K562 (cell line): ENCODE measurements at regions not wholly inside any gene's neighbourhood (a gene's known extent, or its start where the extent isn't known, plus 50 kb on each side); places are given as distances from the start of the nearest gene placed in this dataset.

Experiments used
- ATAC-seq: fragments of 200-7000 bp; cut with Tn5 transposase; 3 replicates; pipeline ENCODE4 v1.9.1; 2020; ENCODE audit warnings: moderate library complexity
- BruUV-seq: library from RNA; stranded (reverse); fragments of 400-500 nt; replicated peaks from 2 replicates; lab custom pipeline; 2021; lab: Mats Ljungman, UMichigan
- CTCF ChIA-PET: fragments of 300-600 bp; formaldehyde crosslinking; extraction: SDS; loops from one replicate; lab custom pipeline; 2021; ENCODE audit warnings: low intra/inter-chr PET ratio; lab: Yijun Ruan, JAX
- POLR2A ChIA-PET: fragments of 300-600, 350-650 bp; sonication (Branson Sonifier 250); formaldehyde crosslinking; extraction: SDS; loops from one replicate; lab custom pipeline; 2021; ENCODE audit warnings: antibody characterized with exemption, inconsistent platforms; lab: Yijun Ruan, JAX
- DNase-seq, 4 experiments: peaks; one replicate each; pipeline versions ENCODE4 v3.0.0 to v3.0.0-alpha.2; 2011 to 2018; ENCODE audit warnings: low spot score in 3 of 4, mixed read lengths in 3 of 4; ENCODE audit errors: extremely low read depth in 1 of 4
- FAIRE-seq: peaks from 2 replicates; lab custom pipeline; 2011; peaks lifted over from hg19 to GRCh38; lab: Jason Lieb, UNC
- H2AFZ ChIP-seq: 2 replicates; pipeline ENCODE4 v1.6.0; 2011; ENCODE audit warnings: low read depth, low read length, control low read depth, inconsistent platforms
- H3K27ac ChIP-seq: fragments of 200-600 bp; 3 replicates; pipeline ENCODE4 v1.8.0; 2011; ENCODE audit warnings: low read depth, mild to moderate bottlenecking, control low read depth, inconsistent platforms, low read length, moderate library complexity, mixed read lengths; ENCODE audit errors: extremely low read depth
- H3K27me3 ChIP-seq, 2 experiments: fragments of 300-600 bp in 1 of 2; 2 replicates in 1 of 2; 3 replicates in 1 of 2; pipeline versions ENCODE4 v1.6.0 to v1.8.0; 2011; ENCODE audit warnings: inconsistent platforms in 2 of 2, low read length in 2 of 2, mild to moderate bottlenecking in 1 of 2, mixed read lengths in 1 of 2, moderate library complexity in 1 of 2; ENCODE audit not compliant: control insufficient read depth in 2 of 2, insufficient read depth in 2 of 2
- H3K36me3 ChIP-seq: fragments of 300-600 bp; 3 replicates; pipeline ENCODE4 v1.8.0; 2011; ENCODE audit warnings: mild to moderate bottlenecking, low read length, inconsistent platforms; ENCODE audit not compliant: control insufficient read depth, insufficient read depth
- H3K4me1 ChIP-seq, 2 experiments: fragments of 200-600 bp in 1 of 2; replicated peaks in 1 of 2; 2 replicates in 1 of 2; 3 replicates in 1 of 2; pipeline versions ENCODE4 v1.5.1 to v1.8.0; 2011; ENCODE audit warnings: inconsistent platforms in 2 of 2, low read length in 2 of 2, mild to moderate bottlenecking in 1 of 2, mixed read lengths in 1 of 2, moderate library complexity in 1 of 2; ENCODE audit not compliant: control insufficient read depth in 2 of 2, insufficient read depth in 2 of 2
- H3K4me2 ChIP-seq: 2 replicates; pipeline ENCODE4 v1.6.1; 2011; ENCODE audit warnings: low read length, control low read depth, inconsistent platforms, mixed read lengths; ENCODE audit not compliant: insufficient read depth
- H3K4me3 ChIP-seq: fragments of 200-600 bp; sonication (generic), shearing (Covaris generic); 2 replicates; pipeline ENCODE4 v1.5.1; 2016; ENCODE audit warnings: control low read depth, inconsistent platforms
- H3K79me2 ChIP-seq: fragments of 200-600 bp; 3 replicates; pipeline ENCODE4 v1.8.0; 2011; ENCODE audit warnings: low read length, inconsistent platforms; ENCODE audit not compliant: control insufficient read depth, insufficient read depth
- H3K9ac ChIP-seq, 2 experiments: 2 replicates each; pipeline versions ENCODE4 v1.6.0 to v1.6.1; 2011; ENCODE audit warnings: low read depth in 2 of 2, low read length in 2 of 2, control low read depth in 1 of 2, inconsistent platforms in 1 of 2, mild to moderate bottlenecking in 1 of 2, mixed read lengths in 1 of 2; ENCODE audit not compliant: insufficient read depth in 1 of 2
- H3K9me1 ChIP-seq: one replicate; pipeline ENCODE4 v1.6.0; 2011; ENCODE audit warnings: inconsistent platforms, mild to moderate bottlenecking, low read length, moderate library complexity; ENCODE audit not compliant: control insufficient read depth, insufficient read depth
- H3K9me3 ChIP-seq: replicated peaks from 2 replicates; pipeline ENCODE4 v1.5.1; 2011; ENCODE audit warnings: low read depth, low read length, inconsistent platforms; ENCODE audit not compliant: control insufficient read depth, insufficient read depth
- H4K20me1 ChIP-seq: replicated peaks from 2 replicates; pipeline ENCODE4 v1.6.1; 2011; ENCODE audit warnings: low read length, inconsistent platforms, mixed read lengths; ENCODE audit not compliant: control insufficient read depth, insufficient read depth
- ADNP ChIP-seq: fragments of 200-800 bp; sonication (Bioruptor generic); IDR thresholded peaks from 2 replicates; pipeline ENCODE4 v1.6.1; 2016; ENCODE audit warnings: missing genetic modification characterization, missing compliant biosample characterization
- CHD1 ChIP-seq: fragments of 200-600 bp; sonication (generic); IDR thresholded peaks from one replicate; pipeline ENCODE4 v1.6.1; 2012; ENCODE audit warnings: mild to moderate bottlenecking, moderate library complexity, low read length, inconsistent platforms
- CREM ChIP-seq: IDR thresholded peaks from 2 replicates; pipeline ENCODE4 v1.6.1; 2014; ENCODE audit warnings: antibody characterized with exemption, low read depth
- CTBP1 ChIP-seq: fragments of 450-650 bp; IDR thresholded peaks from 2 replicates; pipeline ENCODE4 v1.6.1; 2016; ENCODE audit warnings: borderline replicate concordance
- ESRRA ChIP-seq: fragments of 450-650 bp; IDR thresholded peaks from 2 replicates; pipeline ENCODE4 v1.6.1; 2014; ENCODE audit warnings: low read depth, mild to moderate bottlenecking, moderate library complexity, borderline replicate concordance
- GATAD2B ChIP-seq: fragments of 450-650 bp; IDR thresholded peaks from 2 replicates; pipeline ENCODE4 v1.6.1; 2017; ENCODE audit warnings: mild to moderate bottlenecking, borderline replicate concordance
- HEY1 ChIP-seq: fragments of 250-450 bp; sonication (Bioruptor Pico); IDR thresholded peaks from 2 replicates; pipeline ENCODE4 v1.5.0; 2020; ENCODE audit warnings: mild to moderate bottlenecking, moderate library complexity, borderline replicate concordance
- MYNN ChIP-seq, 2 experiments: sonication (generic); formaldehyde crosslinking in 1 of 2; IDR thresholded peaks; 2 replicates each; pipeline versions ENCODE4 v1.5.0 to v1.6.1; 2016 to 2020; ENCODE audit warnings: antibody characterized with exemption in 1 of 2, missing genetic modification reagents in 1 of 2
- NCOA1 ChIP-seq: fragments of 450-650 bp; IDR thresholded peaks from 2 replicates; pipeline ENCODE4 v1.6.1; 2016; ENCODE audit warnings: low read depth
- NRF1 ChIP-seq, 2 experiments: fragments of 450-650 bp; IDR thresholded peaks in 1 of 2; conservative IDR thresholded peaks in 1 of 2; 2 replicates each; pipeline ENCODE4 v1.6.1; 2014; ENCODE audit warnings: mild to moderate bottlenecking in 2 of 2
- PTTG1 ChIP-seq: fragments of 450-650 bp; IDR thresholded peaks from 2 replicates; pipeline ENCODE4 v1.6.1; 2016; ENCODE audit warnings: low read depth, mild to moderate bottlenecking, missing genetic modification characterization, missing compliant biosample characterization
- TCFL5 ChIP-seq: fragments of 250-450 bp; sonication (Bioruptor Pico); conservative IDR thresholded peaks from 2 replicates; pipeline ENCODE4 v1.6.1; 2021; ENCODE audit warnings: mild to moderate bottlenecking, moderate library complexity, matching md5 sums
- ZNF253 ChIP-seq: fragments of 250-450 bp; sonication (Bioruptor Pico); conservative IDR thresholded peaks from 2 replicates; pipeline ENCODE4 v1.6.1; 2021; ENCODE audit warnings: mild to moderate bottlenecking
- ZNF717 ChIP-seq: fragments of 250-450 bp; sonication (Bioruptor Pico); IDR thresholded peaks from 2 replicates; pipeline ENCODE4 v1.5.0; 2021
- WGBS: fragments of 100-300 bp; shearing (Covaris generic); methylation state at CpG from one replicate; pipeline ENCODE4 v1.1.6; 2016; ENCODE audit warnings: low coverage, mixed read lengths; ENCODE audit not compliant: insufficient coverage; ENCODE audit errors: missing lambda C conversion rate; 5-methylcytosine and 5-hydroxymethylcytosine counted together
- in situ Hi-C: fragments of 300-500 bp; cut with MboI; formaldehyde crosslinking; loops from 4 replicates; pipeline ENCODE4 v1.15.0; 2018; ENCODE audit warnings: inconsistent platforms, mixed read lengths
- intact Hi-C: fragments of 100-400 bp; cut with micrococcal nuclease; formaldehyde crosslinking; loops from 2 replicates; pipeline ENCODE4 v1.14.2; 2022
- TF ChIP-seq, protein P1 (sequence below): sonication (generic); formaldehyde crosslinking; IDR thresholded peaks from 2 replicates; pipeline ENCODE4 v1.9.0; 2022; ENCODE audit warnings: mild to moderate bottlenecking, missing genetic modification reagents
- TF ChIP-seq, protein P2 (sequence below): fragments of 250-450 bp; sonication (Bioruptor Pico); IDR thresholded peaks from 2 replicates; pipeline ENCODE4 v1.5.0; 2021
- TF ChIP-seq, protein P3 (sequence below): fragments of 450-650 bp; formaldehyde crosslinking; IDR thresholded peaks from 2 replicates; pipeline ENCODE4 v1.4.0; 2020; ENCODE audit warnings: mild to moderate bottlenecking, mixed read lengths

DNA sequence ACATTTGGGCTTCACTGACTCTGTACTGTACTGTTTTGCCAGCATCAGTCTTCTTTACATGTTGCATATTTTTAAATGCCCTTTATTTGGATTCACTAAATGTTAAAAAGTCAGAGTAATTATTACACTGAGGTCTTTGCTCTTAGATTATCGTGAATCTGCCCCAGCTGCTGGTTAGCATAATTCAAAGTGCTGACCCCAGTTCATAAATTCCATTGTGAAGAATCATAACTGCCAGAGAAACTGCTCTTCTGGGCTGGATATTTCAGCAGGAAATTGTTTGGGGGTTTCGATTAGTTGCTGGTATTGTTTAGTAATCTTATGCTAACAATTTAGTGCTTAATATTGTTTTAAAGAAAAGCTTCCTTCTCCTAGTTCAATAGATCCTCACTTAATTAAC is 682.1 kb upstream of the MAP3K7 start:
- Histone ChIP-seq H3K27me3 (no peaks in the 10 kb centered on the region), H3K9ac (no peak overlapping the region), H4K20me1 (no peaks in the 10 kb centered on the region), H3K4me2 (no peak overlapping the region), H3K9me1 (no peaks in the 10 kb centered on the region), H3K27ac (no peak overlapping the region), H3K4me3 (no peak overlapping the region), H2AFZ (no peak overlapping the region)
- no TSS peak for BruUV-seq
- WGBS, result 3% methylated on average over 2 of the region's 2 CpGs
- in situ Hi-C loops, result no loop called here
- FAIRE-seq, result no peak
- POLR2A ChIA-PET, result no interaction called here
- TF ChIP-seq, protein P1, sequence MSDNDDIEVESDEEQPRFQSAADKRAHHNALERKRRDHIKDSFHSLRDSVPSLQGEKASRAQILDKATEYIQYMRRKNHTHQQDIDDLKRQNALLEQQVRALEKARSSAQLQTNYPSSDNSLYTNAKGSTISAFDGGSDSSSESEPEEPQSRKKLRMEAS (CRISPR knock-in tag), result no peak
- TF ChIP-seq, protein P2, sequence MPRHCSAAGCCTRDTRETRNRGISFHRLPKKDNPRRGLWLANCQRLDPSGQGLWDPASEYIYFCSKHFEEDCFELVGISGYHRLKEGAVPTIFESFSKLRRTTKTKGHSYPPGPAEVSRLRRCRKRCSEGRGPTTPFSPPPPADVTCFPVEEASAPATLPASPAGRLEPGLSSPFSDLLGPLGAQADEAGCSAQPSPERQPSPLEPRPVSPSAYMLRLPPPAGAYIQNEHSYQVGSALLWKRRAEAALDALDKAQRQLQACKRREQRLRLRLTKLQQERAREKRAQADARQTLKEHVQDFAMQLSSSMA, result no peak
- TF ChIP-seq TCFL5, result no peak
- TF ChIP-seq, protein P3, sequence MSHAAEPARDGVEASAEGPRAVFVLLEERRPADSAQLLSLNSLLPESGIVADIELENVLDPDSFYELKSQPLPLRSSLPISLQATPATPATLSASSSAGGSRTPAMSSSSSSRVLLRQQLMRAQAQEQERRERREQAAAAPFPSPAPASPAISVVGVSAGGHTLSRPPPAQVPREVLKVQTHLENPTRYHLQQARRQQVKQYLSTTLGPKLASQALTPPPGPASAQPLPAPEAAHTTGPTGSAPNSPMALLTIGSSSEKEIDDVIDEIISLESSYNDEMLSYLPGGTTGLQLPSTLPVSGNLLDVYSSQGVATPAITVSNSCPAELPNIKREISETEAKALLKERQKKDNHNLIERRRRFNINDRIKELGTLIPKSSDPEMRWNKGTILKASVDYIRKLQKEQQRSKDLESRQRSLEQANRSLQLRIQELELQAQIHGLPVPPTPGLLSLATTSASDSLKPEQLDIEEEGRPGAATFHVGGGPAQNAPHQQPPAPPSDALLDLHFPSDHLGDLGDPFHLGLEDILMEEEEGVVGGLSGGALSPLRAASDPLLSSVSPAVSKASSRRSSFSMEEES (CRISPR knock-in tag), result no peak
- TF ChIP-seq CTBP1, result no peak
- no peak for TF ChIP-seq CHD1
- no peak for TF ChIP-seq HEY1 (CRISPR knock-in tag)
- no peak for TF ChIP-seq MYNN (IDR thresholded peaks at IDR 0.05)
- no peak for TF ChIP-seq MYNN (CRISPR knock-in tag; IDR thresholded peaks at IDR 0.05)
- no peak for TF ChIP-seq ADNP (tag)
- no peak for TF ChIP-seq ZNF253 (CRISPR knock-in tag)
- no peak for TF ChIP-seq GATAD2B
- no peak for TF ChIP-seq NCOA1
- no peak for TF ChIP-seq CREM
- TF ChIP-seq PTTG1, result no peak
- no peak for TF ChIP-seq ZNF717 (CRISPR knock-in tag)
- no peak for TF ChIP-seq ESRRA
- TF ChIP-seq NRF1 (conservative IDR thresholded peaks at IDR 0.05 in 1 of 2, IDR thresholded peaks at IDR 0.05 in 1 of 2), result no peak
- TF ChIP-seq, all 486 proteins: peak for 0
- H3K9me3 ChIP-seq, result no peaks in the 10 kb centered on the region; the same call in 1 of the 2 replicates
- H3K79me2 ChIP-seq, result no peaks in the 10 kb centered on the region
- ATAC-seq (no peak), DNase-seq (no peak)
- CTCF ChIA-PET, result no interaction called here
- intact Hi-C loops, result no loop called here
- no peaks in the 10 kb centered on the region for H3K36me3 ChIP-seq
- no peaks in the 10 kb centered on the region for H3K4me1 ChIP-seq
